Upper lobe of left lung (tissue), 6 donors: ENCODE measurements at regions not wholly inside any gene's neighbourhood (a gene's known extent, or its start where the extent isn't known, plus 50 kb on each side); places are given as distances from the start of the nearest gene placed in this dataset.
"Not testable (repeated sequence)": the region's sequence is repeated elsewhere in the genome, so short reads cannot be mapped to it uniquely, and the experiment has no call there.

Source experiments
- ATAC-seq, 2 donors: fragments of 200-7000 bp; cut with Tn5 transposase; one replicate each; pipeline ENCODE4 v1.9.1; 2022; ENCODE audit warnings: mild to moderate bottlenecking in 2 of 2, moderate library complexity in 2 of 2; ENCODE audit not compliant: low FRiP score in 2 of 2
- DNase-seq, 2 donors: peaks; one replicate each; pipeline ENCODE4 v3.0.0-alpha.2; 2019 to 2020
- H3K27ac ChIP-seq, 4 donors: fragments of 200-600 bp; sonication (generic); one replicate each; pipeline ENCODE4 v1.5.1; 2016 to 2019
- H3K27me3 ChIP-seq, 4 donors: fragments of 200-600 bp; sonication (generic); one replicate each; pipeline ENCODE4 v1.5.1; 2017 to 2019
- H3K36me3 ChIP-seq, 4 donors: fragments of 200-600 bp; sonication (generic); one replicate each; pipeline ENCODE4 v1.5.1; 2016 to 2019
- H3K4me1 ChIP-seq, 4 donors: fragments of 200-600 bp; sonication (generic); one replicate each; pipeline ENCODE4 v1.5.1; 2018 to 2019
- H3K4me3 ChIP-seq, 4 donors: fragments of 200-600 bp; sonication (generic); one replicate each; pipeline ENCODE4 v1.5.1; 2017 to 2019; ENCODE audit warnings: mild to moderate bottlenecking in 2 of 4, moderate library complexity in 1 of 4
- H3K9me3 ChIP-seq, 4 donors: fragments of 200-600 bp; sonication (generic); one replicate each; pipeline ENCODE4 v1.5.1; 2018 to 2019
- EP300 ChIP-seq, 4 donors: sonication (generic); formaldehyde crosslinking; IDR thresholded peaks; one replicate each; pipeline ENCODE4 v1.5.1; 2017; ENCODE audit warnings: antibody characterized with exemption in 4 of 4, control low read depth in 2 of 4
- POLR2A ChIP-seq, 4 donors: fragments of 450-650 bp; IDR thresholded peaks; one replicate each; pipeline ENCODE4 v1.5.1; 2016 to 2017; ENCODE audit warnings: antibody characterized with exemption in 4 of 4, mild to moderate bottlenecking in 2 of 4
- POLR2AphosphoS5 ChIP-seq, 2 donors: sonication (generic); formaldehyde crosslinking; IDR thresholded peaks; one replicate each; pipeline ENCODE4 v1.5.1; 2017; ENCODE audit warnings: antibody characterized with exemption in 2 of 2
- WGBS, 2 donors: methylation state at CpG; one replicate each; pipeline ENCODE4 v1.1.5; 2017 to 2018; 5-methylcytosine and 5-hydroxymethylcytosine counted together
- TF ChIP-seq, protein P1 (sequence below), 6 experiments: fragments of 450-650 bp in 4 of 6; fragments of 200-600 bp in 2 of 6; sonication (generic) in 2 of 6; IDR thresholded peaks; one replicate each; pipeline ENCODE4 v1.5.1; 2016 to 2019; ENCODE audit warnings: antibody characterized with exemption in 6 of 6
- donor health status: DM: no; HTN: no; CAD: no; lungs with moderate emphysema.
- donor health status: DM: no; HTN: yes; CAD: no; lungs with severe emphysema.

DNA sequence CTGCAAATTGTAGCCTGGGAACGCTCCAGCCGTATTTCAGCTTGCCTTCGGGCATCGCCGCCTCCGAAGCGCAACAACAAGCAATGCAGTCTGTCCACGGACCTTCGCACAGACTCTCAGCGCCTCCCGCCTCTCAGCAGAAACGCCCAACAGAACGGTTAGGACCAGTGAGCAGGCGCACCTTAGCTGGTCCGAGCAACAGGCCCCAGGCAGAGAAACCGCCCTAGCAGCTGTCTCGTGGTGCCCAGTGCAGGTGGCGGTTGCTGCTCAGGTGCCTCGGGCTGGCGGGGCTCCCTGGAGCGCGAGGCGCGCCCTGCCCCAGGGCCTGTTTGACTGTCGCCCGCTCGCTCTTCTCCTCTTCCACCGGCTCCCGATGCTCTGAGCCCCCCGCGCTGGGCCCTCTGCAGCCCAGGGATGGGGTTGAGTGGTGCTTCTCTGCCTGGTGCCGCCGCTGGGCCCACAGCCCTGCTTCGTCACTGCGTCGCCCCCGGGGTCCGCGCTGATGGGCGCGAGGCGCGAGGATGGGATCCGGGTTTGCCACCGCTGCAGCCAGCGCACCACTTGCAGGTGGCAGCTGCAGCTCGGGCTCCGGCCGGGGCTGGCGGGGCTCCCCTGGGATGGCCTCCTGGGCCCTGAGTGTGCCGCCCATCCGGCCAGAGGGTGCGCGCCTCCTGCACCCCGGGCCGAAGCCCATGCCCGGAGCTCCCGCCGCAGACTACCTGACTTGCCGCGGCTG is 268.4 kb upstream of the FRG2C start:
- WGBS, 2 donors = 89% methylated on average over 41 of the region's 61 CpGs; no CpG with 5 or more reads in 1 of the 2 donors
- no peak for TF ChIP-seq POLR2A (IDR thresholded peaks at IDR 0.05)
- TF ChIP-seq EP300 (IDR thresholded peaks at IDR 0.05) = no peak
- TF ChIP-seq POLR2AphosphoS5 (IDR thresholded peaks at IDR 0.05) = no peak
- TF ChIP-seq, protein P1, sequence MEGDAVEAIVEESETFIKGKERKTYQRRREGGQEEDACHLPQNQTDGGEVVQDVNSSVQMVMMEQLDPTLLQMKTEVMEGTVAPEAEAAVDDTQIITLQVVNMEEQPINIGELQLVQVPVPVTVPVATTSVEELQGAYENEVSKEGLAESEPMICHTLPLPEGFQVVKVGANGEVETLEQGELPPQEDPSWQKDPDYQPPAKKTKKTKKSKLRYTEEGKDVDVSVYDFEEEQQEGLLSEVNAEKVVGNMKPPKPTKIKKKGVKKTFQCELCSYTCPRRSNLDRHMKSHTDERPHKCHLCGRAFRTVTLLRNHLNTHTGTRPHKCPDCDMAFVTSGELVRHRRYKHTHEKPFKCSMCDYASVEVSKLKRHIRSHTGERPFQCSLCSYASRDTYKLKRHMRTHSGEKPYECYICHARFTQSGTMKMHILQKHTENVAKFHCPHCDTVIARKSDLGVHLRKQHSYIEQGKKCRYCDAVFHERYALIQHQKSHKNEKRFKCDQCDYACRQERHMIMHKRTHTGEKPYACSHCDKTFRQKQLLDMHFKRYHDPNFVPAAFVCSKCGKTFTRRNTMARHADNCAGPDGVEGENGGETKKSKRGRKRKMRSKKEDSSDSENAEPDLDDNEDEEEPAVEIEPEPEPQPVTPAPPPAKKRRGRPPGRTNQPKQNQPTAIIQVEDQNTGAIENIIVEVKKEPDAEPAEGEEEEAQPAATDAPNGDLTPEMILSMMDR (IDR thresholded peaks at IDR 0.05) = no peak
- DNase-seq = peak in 1 of 2 donors; percentile 84
- Histone ChIP-seq H3K4me3 (peak overlapping the region in 3 of 4 donors; percentile 29 to 38 (median 36)), H3K4me1 (peaks cover 9 to 23% (median 16%) of the 10 kb centered on the region in 4 donors), H3K27me3 (no peaks in the 10 kb centered on the region), H3K36me3 (no peaks in the 10 kb centered on the region), H3K27ac (no peak overlapping the region), H3K9me3 (no peaks in the 10 kb centered on the region)
- ATAC-seq = no peak

DNA sequence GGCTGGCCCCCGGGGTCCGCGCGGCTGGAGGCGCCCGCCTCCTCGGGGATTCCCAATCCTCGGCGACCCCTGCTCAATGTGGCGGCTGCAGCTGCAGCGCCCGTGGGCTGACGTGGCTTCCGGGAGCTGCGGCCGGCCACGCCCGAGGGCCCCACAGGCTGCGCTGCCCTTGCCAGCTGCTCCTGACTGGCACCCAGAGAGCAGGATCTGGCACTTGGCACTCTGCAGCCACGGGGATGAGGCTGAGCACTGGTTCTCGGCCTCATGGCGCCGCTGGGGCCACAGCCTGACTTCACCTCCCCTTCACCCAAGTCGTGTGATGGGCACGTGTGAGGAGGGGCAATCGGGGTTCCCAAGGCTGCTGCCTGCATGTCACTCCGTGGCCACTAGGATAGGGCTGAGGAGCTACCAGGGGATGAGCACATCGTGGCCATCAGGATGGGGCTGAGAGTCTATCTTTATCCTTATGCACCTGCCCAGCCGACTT is 267.8 kb upstream of the FRG2C start:
- Histone ChIP-seq H3K9me3 (no peaks in the 10 kb centered on the region), H3K4me3 (peak overlapping the region in 3 of 4 donors; percentile 29 to 38 (median 36)), H3K27me3 (no peaks in the 10 kb centered on the region), H3K4me1 (peaks cover 9 to 23% (median 16%) of the 10 kb centered on the region in 4 donors), H3K36me3 (no peaks in the 10 kb centered on the region), H3K27ac (no peak overlapping the region)
- ATAC-seq = no peak
- 78 to 83% methylated on average over 3 to 21 of the region's 29 CpGs for WGBS, 2 donors
- TF ChIP-seq POLR2A (IDR thresholded peaks at IDR 0.05) (no peak), POLR2AphosphoS5 (IDR thresholded peaks at IDR 0.05) (no peak), EP300 (IDR thresholded peaks at IDR 0.05) (no peak)
- TF ChIP-seq, protein P1 (IDR thresholded peaks at IDR 0.05) = peak in 1 of 6 experiments; percentile 27
- no peak for DNase-seq

DNA sequence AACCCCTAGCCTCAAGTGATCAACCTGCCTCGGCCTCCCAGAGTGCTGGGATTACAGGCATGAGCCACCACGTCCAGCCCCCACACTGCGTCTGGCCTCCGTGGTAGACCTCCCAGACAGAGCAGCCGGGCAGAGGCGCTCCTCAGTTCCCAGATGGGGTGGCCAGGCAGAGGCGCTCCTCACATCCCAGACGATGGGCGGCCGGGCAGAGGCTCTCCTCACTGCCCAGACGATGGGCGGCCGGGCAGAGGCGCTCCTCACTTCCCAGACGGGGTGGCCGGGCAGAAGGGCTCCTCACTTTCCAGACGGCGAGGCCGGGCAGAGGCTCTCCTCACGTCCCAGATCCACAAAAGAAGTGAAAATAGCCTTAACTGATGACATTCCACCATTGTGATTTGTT is 266.6 kb upstream of the FRG2C start:
- H3K27ac ChIP-seq, H3K4me3 ChIP-seq, H3K9me3 ChIP-seq, H3K27me3 ChIP-seq, ATAC-seq, H3K36me3 ChIP-seq: not testable (repeated sequence)
- 84 to 94% methylated on average over 14 to 20 of the region's 20 CpGs for WGBS, 2 donors
- H3K4me1 ChIP-seq = peaks cover 9 to 23% (median 16%) of the 10 kb centered on the region in 4 donors
- peak in 1 of 2 donors; percentile 54 for DNase-seq

DNA sequence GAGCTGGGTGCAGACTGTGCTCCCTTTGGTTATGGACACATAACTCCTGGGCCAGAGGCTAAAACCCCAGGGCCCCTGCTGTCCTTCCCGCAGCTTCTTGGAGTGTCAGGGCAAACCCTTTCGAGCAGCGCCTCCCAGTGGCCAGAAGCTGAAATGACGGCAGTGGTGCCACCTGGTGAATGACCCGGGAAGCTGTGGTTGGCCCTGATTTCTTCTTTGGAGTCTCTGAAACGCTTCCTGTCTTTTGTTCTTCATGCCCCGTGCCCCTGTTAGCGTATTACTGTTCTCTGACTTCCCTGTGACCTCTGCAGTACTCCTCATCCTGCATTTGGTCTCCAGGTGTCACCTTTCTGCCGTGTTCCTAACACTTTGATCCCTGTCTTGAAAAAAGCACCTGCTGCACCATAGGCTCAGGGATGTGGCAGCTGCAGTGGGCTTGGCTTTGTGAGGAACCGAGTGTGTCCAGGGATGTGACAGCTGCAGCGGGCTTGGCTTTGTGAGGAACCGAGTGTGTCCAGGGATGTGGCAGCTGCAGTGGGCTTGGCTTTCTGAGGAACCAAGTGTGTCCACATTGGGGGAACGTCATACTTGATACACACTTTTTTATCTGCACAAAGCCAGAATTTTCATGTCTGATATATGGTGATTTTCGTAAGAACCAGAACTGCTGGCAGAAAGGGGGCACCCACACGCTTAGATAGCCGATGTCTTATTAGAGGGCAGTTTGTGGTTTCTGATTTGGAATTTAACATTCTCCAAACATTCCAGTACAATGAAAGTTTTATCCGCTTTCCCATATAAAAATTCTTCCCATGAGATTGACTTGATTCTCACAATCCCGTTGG is 241.8 kb upstream of the FRG2C start:
- not testable (repeated sequence) for H3K27me3 ChIP-seq, H3K4me1 ChIP-seq, ATAC-seq, H3K27ac ChIP-seq, H3K9me3 ChIP-seq, H3K4me3 ChIP-seq
- H3K36me3 ChIP-seq = peaks cover 0 to 40% (median 22%) of the 10 kb centered on the region in 4 donors
- TF ChIP-seq, protein P1 (IDR thresholded peaks at IDR 0.05) = peak; percentile 67 to 87 (median 76)
- peak in 1 of 2 donors; percentile 40 for DNase-seq
- WGBS, 2 donors = 50 to 53% methylated on average over 18 of the region's 18 CpGs

DNA sequence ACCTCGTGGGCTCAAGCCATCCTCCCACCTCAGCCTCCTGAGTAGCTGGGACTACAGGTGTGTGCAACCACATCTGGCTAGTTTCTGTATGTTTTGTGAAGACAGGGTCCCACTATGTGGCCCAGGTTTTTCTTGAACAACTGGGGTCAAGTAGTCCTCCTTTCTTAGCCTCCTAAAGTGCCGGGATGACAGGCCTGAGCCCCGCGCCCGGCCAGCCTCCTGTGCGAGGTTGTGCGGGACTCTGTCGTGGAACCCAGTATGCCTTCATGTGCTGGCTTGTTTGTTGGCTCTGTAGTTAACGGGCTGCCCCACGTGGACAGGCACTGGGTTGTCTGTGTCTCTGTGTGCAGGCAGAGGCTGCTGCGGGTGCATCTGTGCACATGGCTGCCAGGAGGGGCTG is 238.7 kb upstream of the FRG2C start:
- H3K4me3 ChIP-seq, H3K4me1 ChIP-seq, ATAC-seq, H3K9me3 ChIP-seq, H3K27me3 ChIP-seq, H3K27ac ChIP-seq: not testable (repeated sequence)
- DNase-seq = peak in 1 of 2 donors; percentile 78
- WGBS, 2 donors = 78 to 95% methylated on average over 1 to 11 of the region's 11 CpGs
- peaks cover 0 to 60% (median 28%) of the 10 kb centered on the region in 4 donors for H3K36me3 ChIP-seq

DNA sequence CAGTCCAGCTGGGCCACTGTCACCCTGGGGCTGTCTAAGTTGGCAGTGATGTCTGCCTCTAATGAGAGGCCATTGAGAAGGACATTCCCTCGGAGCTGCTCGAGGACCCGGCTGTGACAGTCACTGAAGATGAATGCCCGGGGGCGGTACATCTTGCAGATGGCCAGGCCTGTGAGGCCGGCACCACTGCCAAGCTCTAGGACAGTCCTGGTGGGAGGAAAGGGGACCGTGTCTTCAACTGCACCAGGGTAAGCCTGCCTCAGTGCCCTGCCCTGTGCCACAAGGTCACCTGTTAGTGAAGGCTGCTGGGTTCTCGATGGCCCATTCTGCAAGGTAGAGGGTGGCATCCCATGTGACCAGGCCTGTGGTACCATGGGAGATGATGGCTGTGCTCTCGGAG is 236.6 kb upstream of the FRG2C start:
- H3K9me3 ChIP-seq, H3K27me3 ChIP-seq, ATAC-seq, H3K27ac ChIP-seq, DNase-seq, H3K4me1 ChIP-seq, H3K4me3 ChIP-seq: not testable (repeated sequence)
- 86 to 89% methylated on average over 7 to 9 of the region's 9 CpGs for WGBS, 2 donors
- H3K36me3 ChIP-seq = peaks cover 0 to 77% (median 35%) of the 10 kb centered on the region in 4 donors

DNA sequence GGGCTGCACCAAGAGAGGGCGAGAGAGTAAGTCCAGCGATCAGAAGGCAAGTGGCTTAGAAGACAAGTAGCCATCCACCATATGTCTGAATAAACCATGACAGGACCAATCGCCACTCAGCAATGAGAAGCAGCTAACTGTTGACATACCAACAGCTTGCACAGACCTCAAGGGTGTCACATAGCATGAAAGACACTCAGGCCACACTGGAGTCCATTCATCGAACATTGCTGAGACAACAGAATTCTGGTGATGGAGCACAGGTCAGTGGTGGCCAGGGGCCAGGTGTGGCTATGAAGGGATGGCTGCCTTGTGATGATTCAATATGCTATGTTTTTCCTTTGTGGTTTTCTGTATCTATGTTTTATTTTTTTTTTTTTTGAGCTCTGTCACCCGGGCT is 236.2 kb upstream of the FRG2C start:
- not testable (repeated sequence) for H3K27me3 ChIP-seq, H3K4me3 ChIP-seq, H3K4me1 ChIP-seq, H3K27ac ChIP-seq, H3K9me3 ChIP-seq, DNase-seq, ATAC-seq
- 91 to 95% methylated on average over 5 of the region's 5 CpGs for WGBS, 2 donors
- H3K36me3 ChIP-seq = peaks cover 0 to 74% (median 34%) of the 10 kb centered on the region in 4 donors
